Loucy (cell line): ENCODE measurements at regions not wholly inside any gene's neighbourhood (a gene's known extent, or its start where the extent isn't known, plus 50 kb on each side); places are given as distances from the start of the nearest gene placed in this dataset.

Experiments
- H2AFZ ChIP-seq: fragments of 200-600 bp; sonication (generic); 2 replicates; pipeline ENCODE4 v1.6.0; 2016; ENCODE audit warnings: antibody characterized with exemption, mild to moderate bottlenecking, low read length, moderate library complexity
- H3F3A ChIP-seq: fragments of 200-600 bp; 2 replicates; pipeline ENCODE4 v1.6.0; 2016; ENCODE audit warnings: antibody characterized with exemption, low read depth, mild to moderate bottlenecking
- H3K27me3 ChIP-seq: fragments of 200-600 bp; sonication (generic); 2 replicates; pipeline ENCODE4 v1.6.1; 2014; ENCODE audit warnings: low read length, mild to moderate bottlenecking; ENCODE audit not compliant: insufficient read depth, poor library complexity, severe bottlenecking
- H3K36me3 ChIP-seq: fragments of 200-600 bp; sonication (generic); 2 replicates; pipeline ENCODE4 v1.6.1; 2016; ENCODE audit warnings: low read length; ENCODE audit not compliant: insufficient read depth
- H3K4me1 ChIP-seq: fragments of 200-600 bp; sonication (generic); 2 replicates; pipeline ENCODE4 v1.5.1; 2014; ENCODE audit warnings: low read length, mild to moderate bottlenecking; ENCODE audit not compliant: insufficient read depth, poor library complexity, severe bottlenecking
- H3K4me2 ChIP-seq: fragments of 200-600 bp; sonication (generic); 2 replicates; pipeline ENCODE4 v1.6.0; 2014; ENCODE audit warnings: antibody characterized with exemption, low read length, low read depth, mild to moderate bottlenecking; ENCODE audit not compliant: poor library complexity, severe bottlenecking
- H3K4me3 ChIP-seq: fragments of 200-600 bp; sonication (generic); 2 replicates; pipeline ENCODE4 v1.5.1; 2014; ENCODE audit warnings: low read length, mild to moderate bottlenecking, mixed read lengths; ENCODE audit not compliant: poor library complexity, severe bottlenecking
- H3K79me2 ChIP-seq: fragments of 200-600 bp; sonication (generic); 2 replicates; pipeline ENCODE4 v1.6.1; 2014; ENCODE audit warnings: low read length; ENCODE audit not compliant: insufficient read depth
- H3K9ac ChIP-seq: fragments of 200-600 bp; sonication (generic); 2 replicates; pipeline ENCODE4 v1.6.0; 2014; ENCODE audit warnings: mild to moderate bottlenecking, low read depth, low read length, moderate library complexity; ENCODE audit not compliant: poor library complexity, severe bottlenecking
- H3K9me2 ChIP-seq: fragments of 200-600 bp; sonication (generic); replicated peaks from 2 replicates; pipeline ENCODE4 v1.6.1; 2016; ENCODE audit warnings: low read depth, low read length, mixed read lengths
- H3K9me3 ChIP-seq: fragments of 200-600 bp; sonication (generic); 2 replicates; pipeline ENCODE4 v1.6.1; 2014; ENCODE audit warnings: mild to moderate bottlenecking, antibody characterized with exemption, low read length, low read depth; ENCODE audit not compliant: insufficient read depth
- H4K20me1 ChIP-seq: fragments of 200-600 bp; sonication (generic); 2 replicates; pipeline ENCODE4 v1.6.0; 2014; ENCODE audit warnings: antibody characterized with exemption, low read length, mild to moderate bottlenecking; ENCODE audit not compliant: insufficient read depth, poor library complexity, severe bottlenecking
- CTCF ChIP-seq: fragments of 200-600 bp; sonication (generic); conservative IDR thresholded peaks from 2 replicates; pipeline ENCODE4 v1.5.1; 2014; ENCODE audit warnings: mild to moderate bottlenecking, antibody characterized with exemption, low read length
- EZH2phosphoT487 ChIP-seq: fragments of 200-600 bp; IDR thresholded peaks from 2 replicates; pipeline ENCODE4 v1.6.1; 2018; ENCODE audit warnings: antibody characterized with exemption, mild to moderate bottlenecking, moderate library complexity, borderline replicate concordance

- H2AFZ ChIP-seq: no peak overlapping the region
- no peaks in the 10 kb centered on the region for H3F3A ChIP-seq
- no peaks in the 10 kb centered on the region for H3K36me3 ChIP-seq
Observed at GRCh38 chr14:104442631-104443390, 136.8 kb upstream of the C14orf180 start.

GRCh38 chr14:104443391-104444158 is 136.0 kb upstream of the C14orf180 start:
- H3K9me3 ChIP-seq: no peaks in the 10 kb centered on the region
- H3K79me2 ChIP-seq: no peaks in the 10 kb centered on the region
- no peaks in the 10 kb centered on the region for H3K27me3 ChIP-seq
- no peak overlapping the region for H3K9ac ChIP-seq
- no peaks in the 10 kb centered on the region for H3F3A ChIP-seq
- no peaks in the 10 kb centered on the region for H3K36me3 ChIP-seq
- H3K4me1 ChIP-seq: no peaks in the 10 kb centered on the region
- H3K9me2 ChIP-seq: no peaks in the 10 kb centered on the region
- H3K4me3 ChIP-seq: no peak overlapping the region
- H2AFZ ChIP-seq: no peak overlapping the region
- TF ChIP-seq CTCF (no peak), EZH2phosphoT487 (no peak)
- no peaks in the 10 kb centered on the region for H4K20me1 ChIP-seq
- H3K4me2 ChIP-seq: no peak overlapping the region

More at GRCh38 chr14:104442631-104443390, 136.8 kb upstream of the C14orf180 start:
- TF ChIP-seq CTCF (no peak), EZH2phosphoT487 (no peak)
- no peak overlapping the region for H3K9ac ChIP-seq
- H3K4me3 ChIP-seq: no peak overlapping the region
- H3K27me3 ChIP-seq: no peaks in the 10 kb centered on the region
- H3K9me2 ChIP-seq: no peaks in the 10 kb centered on the region
- H3K4me1 ChIP-seq: no peaks in the 10 kb centered on the region
- H4K20me1 ChIP-seq: no peaks in the 10 kb centered on the region
- no peak overlapping the region for H3K4me2 ChIP-seq
- H3K9me3 ChIP-seq: no peaks in the 10 kb centered on the region
- no peaks in the 10 kb centered on the region for H3K79me2 ChIP-seq

GRCh38 chr14:104444159-104445030 is 135.2 kb upstream of the C14orf180 start:
- H3K79me2 ChIP-seq: no peaks in the 10 kb centered on the region
- no peak overlapping the region for H3K4me3 ChIP-seq
- H3K27me3 ChIP-seq: no peaks in the 10 kb centered on the region
- TF ChIP-seq EZH2phosphoT487 (no peak), CTCF (no peak)
- H2AFZ ChIP-seq: no peak overlapping the region
- H3K36me3 ChIP-seq: no peaks in the 10 kb centered on the region
- no peak overlapping the region for H3K4me2 ChIP-seq
- no peak overlapping the region for H3K9ac ChIP-seq
- no peaks in the 10 kb centered on the region for H3K9me2 ChIP-seq
- H3K9me3 ChIP-seq: no peaks in the 10 kb centered on the region
- no peaks in the 10 kb centered on the region for H4K20me1 ChIP-seq
- H3F3A ChIP-seq: no peaks in the 10 kb centered on the region
- no peaks in the 10 kb centered on the region for H3K4me1 ChIP-seq
